GM12872 (cell line): ENCODE measurements at regions not wholly inside any gene's neighbourhood (a gene's known extent, or its start where the extent isn't known, plus 50 kb on each side); places are given as distances from the start of the nearest gene placed in this dataset.

Experiments used
- TF ChIP-seq, protein P1 (sequence below): IDR thresholded peaks from 3 replicates; pipeline ENCODE4 v1.5.1; 2011; ENCODE audit warnings: low read depth, mild to moderate bottlenecking, low read length, moderate library complexity; ENCODE audit not compliant: insufficient read depth

- TF ChIP-seq, protein P1, sequence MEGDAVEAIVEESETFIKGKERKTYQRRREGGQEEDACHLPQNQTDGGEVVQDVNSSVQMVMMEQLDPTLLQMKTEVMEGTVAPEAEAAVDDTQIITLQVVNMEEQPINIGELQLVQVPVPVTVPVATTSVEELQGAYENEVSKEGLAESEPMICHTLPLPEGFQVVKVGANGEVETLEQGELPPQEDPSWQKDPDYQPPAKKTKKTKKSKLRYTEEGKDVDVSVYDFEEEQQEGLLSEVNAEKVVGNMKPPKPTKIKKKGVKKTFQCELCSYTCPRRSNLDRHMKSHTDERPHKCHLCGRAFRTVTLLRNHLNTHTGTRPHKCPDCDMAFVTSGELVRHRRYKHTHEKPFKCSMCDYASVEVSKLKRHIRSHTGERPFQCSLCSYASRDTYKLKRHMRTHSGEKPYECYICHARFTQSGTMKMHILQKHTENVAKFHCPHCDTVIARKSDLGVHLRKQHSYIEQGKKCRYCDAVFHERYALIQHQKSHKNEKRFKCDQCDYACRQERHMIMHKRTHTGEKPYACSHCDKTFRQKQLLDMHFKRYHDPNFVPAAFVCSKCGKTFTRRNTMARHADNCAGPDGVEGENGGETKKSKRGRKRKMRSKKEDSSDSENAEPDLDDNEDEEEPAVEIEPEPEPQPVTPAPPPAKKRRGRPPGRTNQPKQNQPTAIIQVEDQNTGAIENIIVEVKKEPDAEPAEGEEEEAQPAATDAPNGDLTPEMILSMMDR = no peak
These were observed 167.0 kb upstream of the NECTIN1 start for GRCh38 chr11:119895981-119896380.

DNA sequence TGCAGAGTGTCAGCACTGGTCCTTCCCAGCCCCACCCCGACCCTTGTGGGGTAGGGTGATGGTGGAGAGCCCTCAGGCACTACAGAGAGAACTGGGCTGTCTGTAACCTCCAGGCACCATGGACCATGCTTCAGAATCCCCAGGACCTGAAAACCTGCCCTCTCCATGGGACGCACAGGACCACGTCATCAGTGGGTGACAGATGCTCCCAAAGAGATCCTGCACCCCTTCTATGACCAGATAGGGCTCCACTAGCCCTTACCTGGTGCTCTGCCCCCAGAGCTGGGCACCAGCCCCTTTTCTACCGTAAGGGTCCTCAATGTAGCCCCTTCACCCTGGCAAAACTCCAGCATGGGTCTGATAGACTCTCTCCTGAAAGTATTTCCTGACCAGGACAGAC lies 165.9 kb upstream of the NECTIN1 start:
- TF ChIP-seq, protein P1 = no peak

DNA sequence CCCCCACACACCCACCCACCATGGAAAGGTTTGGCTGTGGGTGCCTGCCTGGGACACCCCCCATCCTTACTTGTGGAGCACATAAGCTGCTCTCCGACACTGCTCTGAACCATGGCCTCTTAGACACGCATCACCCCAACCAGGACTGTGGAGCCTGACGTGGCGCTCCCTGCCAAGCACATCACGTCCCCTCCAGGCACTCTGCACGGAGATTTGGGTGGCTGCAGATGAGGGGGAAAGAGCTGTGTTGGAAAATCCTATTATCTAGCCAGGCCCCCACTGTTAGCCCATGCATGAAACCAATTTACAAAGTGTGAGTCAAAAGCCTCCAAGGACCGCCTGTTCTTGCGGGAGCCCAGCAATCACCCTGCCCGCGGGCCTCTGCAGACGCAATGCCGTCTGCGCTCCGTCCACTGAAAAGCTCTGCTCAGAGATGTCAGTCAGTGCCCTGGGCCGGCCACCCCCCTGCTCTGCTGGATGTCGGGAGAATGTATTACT lies 163.4 kb upstream of the NECTIN1 start:
- TF ChIP-seq, protein P1 = no peak

- TF ChIP-seq, protein P1 = no peak
These were observed 162.2 kb upstream of the NECTIN1 start for GRCh38 chr11:119891055-119891768.

GRCh38 chr11:119890466-119890865 lies 161.5 kb upstream of the NECTIN1 start:
- TF ChIP-seq, protein P1 = no peak

DNA sequence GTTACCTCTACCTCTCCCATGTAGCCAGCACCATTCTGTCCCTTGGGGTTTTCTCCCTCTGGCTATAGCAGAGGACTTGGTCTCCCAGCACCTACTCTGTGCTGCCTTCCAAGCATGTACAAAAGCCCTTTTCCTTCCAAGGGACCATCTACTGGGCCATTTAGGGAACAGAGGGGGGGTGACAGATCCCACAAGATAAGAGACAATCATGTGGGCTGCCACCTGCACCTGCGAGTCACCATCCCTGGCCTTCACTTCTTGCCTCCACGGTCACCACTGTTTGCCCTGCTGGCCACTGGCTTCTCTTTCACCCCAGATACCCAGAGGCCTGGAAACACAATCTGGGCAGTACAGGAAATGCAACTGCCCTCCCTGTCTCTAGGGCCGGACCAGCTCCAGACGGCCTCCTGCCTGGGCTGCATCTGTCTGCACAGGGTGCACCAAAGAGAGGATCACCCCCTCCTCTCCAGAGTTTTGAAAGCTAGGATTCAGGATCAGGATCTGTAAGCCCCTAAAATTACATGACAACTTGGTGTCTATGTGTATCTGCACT lies 160.8 kb upstream of the NECTIN1 start:
- TF ChIP-seq, protein P1 = no peak

GRCh38 chr11:119889111-119889510 lies 160.1 kb upstream of the NECTIN1 start:
- TF ChIP-seq, protein P1 = no peak
